ENCODE measurements at regions not wholly inside any gene's neighbourhood (a gene's known extent, or its start where the extent isn't known, plus 50 kb on each side); places are given as distances from the start of the nearest gene placed in this dataset.

DNA sequence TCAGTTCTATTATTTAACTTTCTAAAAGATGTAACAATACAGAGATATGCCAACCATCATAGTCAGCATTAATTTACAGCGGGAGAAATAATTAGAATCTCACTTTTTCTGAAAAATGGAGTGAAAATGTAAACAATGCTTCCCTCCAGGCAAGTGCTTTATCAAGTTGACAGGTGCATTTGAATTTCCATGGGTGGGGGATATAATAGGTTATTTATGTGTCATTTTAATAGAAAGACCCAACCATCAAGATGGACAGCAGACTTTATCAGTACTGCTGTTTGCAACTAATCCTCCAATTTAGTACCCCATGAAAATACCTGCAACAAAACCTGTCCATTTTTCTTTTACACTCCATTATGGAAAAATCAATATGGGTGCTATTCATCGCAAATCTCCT is 780.1 kb downstream of the TFAP2A start:
- Histone ChIP-seq H3K27ac (ENCODE audit: insufficient read depth, low read depth, low read length) (no peak overlapping the region), H4K20me1 (replicated peaks; ENCODE audit: control insufficient read depth, extremely low read depth, insufficient read depth, low read length) (no peaks in the 10 kb centered on the region), H3K79me2 (ENCODE audit: control insufficient read depth, insufficient read depth, low read length) (no peaks in the 10 kb centered on the region), H3K27me3 (ENCODE audit: control insufficient read depth in 2 of 2, insufficient read depth in 2 of 2, low read length in 2 of 2) (no peaks in the 10 kb centered on the region), H3K4me1 (ENCODE audit: control insufficient read depth, extremely low read depth, insufficient read depth, low read length) (peaks cover 9% of the 10 kb centered on the region), H3K9me3 (replicated peaks; ENCODE audit: control insufficient read depth, insufficient read depth, low read length) (no peaks in the 10 kb centered on the region), H3K9me1 (replicated peaks; ENCODE audit: control insufficient read depth, extremely low read depth, insufficient read depth, low read length) (no peaks in the 10 kb centered on the region), H3K4me3 (replicated peaks in 1 of 3; ENCODE audit: insufficient read depth in 1 of 3, low read depth in 1 of 3, low read length in 3 of 3) (no peak overlapping the region), H2AFZ (ENCODE audit: low read depth, low read length) (no peak overlapping the region), H3K4me2 (ENCODE audit: insufficient read depth, low read length) (no peak overlapping the region), H3K36me3 (ENCODE audit: control insufficient read depth in 2 of 2, extremely low read depth in 1 of 2, insufficient read depth in 2 of 2, low read length in 2 of 2) (no peaks in the 10 kb centered on the region), H3K9ac (replicated peaks; ENCODE audit: extremely low read depth, insufficient read depth, low read length) (no peak overlapping the region)
- intact Hi-C loops (cut with micrococcal nuclease) (no loop called here), dilution Hi-C loops (cut with MboI; ENCODE audit: extremely low pct_ligation_motif_present, low sequenced_read_pairs) (no loop called here)
- ChIA-PET POLR2A (no interaction called here), CTCF (no interaction called here)
- TF ChIP-seq POLR2A (IDR thresholded peaks at IDR 0.05; ENCODE audit: low read depth, low read length) (no peak), EZH2 (IDR thresholded peaks at IDR 0.05; ENCODE audit: borderline replicate concordance, low read depth, low read length, severe bottlenecking) (no peak), FOS (IDR thresholded peaks at IDR 0.05; ENCODE audit: borderline replicate concordance, insufficient read depth, low read length) (no peak), MYC (IDR thresholded peaks at IDR 0.05; ENCODE audit: low read depth, low read length) (no peak), JUN (IDR thresholded peaks at IDR 0.05; ENCODE audit: borderline replicate concordance, insufficient read depth, insufficient read length, low read depth) (no peak), POLR2AphosphoS5 (IDR thresholded peaks at IDR 0.05; ENCODE audit: insufficient read depth, low read depth, low read length) (no peak)
- TF ChIP-seq, protein P1, sequence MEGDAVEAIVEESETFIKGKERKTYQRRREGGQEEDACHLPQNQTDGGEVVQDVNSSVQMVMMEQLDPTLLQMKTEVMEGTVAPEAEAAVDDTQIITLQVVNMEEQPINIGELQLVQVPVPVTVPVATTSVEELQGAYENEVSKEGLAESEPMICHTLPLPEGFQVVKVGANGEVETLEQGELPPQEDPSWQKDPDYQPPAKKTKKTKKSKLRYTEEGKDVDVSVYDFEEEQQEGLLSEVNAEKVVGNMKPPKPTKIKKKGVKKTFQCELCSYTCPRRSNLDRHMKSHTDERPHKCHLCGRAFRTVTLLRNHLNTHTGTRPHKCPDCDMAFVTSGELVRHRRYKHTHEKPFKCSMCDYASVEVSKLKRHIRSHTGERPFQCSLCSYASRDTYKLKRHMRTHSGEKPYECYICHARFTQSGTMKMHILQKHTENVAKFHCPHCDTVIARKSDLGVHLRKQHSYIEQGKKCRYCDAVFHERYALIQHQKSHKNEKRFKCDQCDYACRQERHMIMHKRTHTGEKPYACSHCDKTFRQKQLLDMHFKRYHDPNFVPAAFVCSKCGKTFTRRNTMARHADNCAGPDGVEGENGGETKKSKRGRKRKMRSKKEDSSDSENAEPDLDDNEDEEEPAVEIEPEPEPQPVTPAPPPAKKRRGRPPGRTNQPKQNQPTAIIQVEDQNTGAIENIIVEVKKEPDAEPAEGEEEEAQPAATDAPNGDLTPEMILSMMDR (IDR thresholded peaks at IDR 0.05; ENCODE audit: extremely low read depth in 1 of 2, insufficient read depth in 1 of 2, low read depth in 1 of 2, low read length in 2 of 2), result no peak
- TF ChIP-seq, protein P2, sequence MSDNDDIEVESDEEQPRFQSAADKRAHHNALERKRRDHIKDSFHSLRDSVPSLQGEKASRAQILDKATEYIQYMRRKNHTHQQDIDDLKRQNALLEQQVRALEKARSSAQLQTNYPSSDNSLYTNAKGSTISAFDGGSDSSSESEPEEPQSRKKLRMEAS (IDR thresholded peaks at IDR 0.05; ENCODE audit: insufficient read depth, insufficient read length), result no peak
- FAIRE-seq (no peak), DNase-seq (ENCODE audit: low read depth, low spot score) (no peak)
- no TSS peak for BruUV-seq (replicated peaks)
